ENCODE measurements at regions not wholly inside any gene's neighbourhood (a gene's known extent, or its start where the extent isn't known, plus 50 kb on each side); places are given as distances from the start of the nearest gene placed in this dataset.
"Not testable (repeated sequence)": the region's sequence is repeated elsewhere in the genome, so short reads cannot be mapped to it uniquely, and the experiment has no call there.

DNA sequence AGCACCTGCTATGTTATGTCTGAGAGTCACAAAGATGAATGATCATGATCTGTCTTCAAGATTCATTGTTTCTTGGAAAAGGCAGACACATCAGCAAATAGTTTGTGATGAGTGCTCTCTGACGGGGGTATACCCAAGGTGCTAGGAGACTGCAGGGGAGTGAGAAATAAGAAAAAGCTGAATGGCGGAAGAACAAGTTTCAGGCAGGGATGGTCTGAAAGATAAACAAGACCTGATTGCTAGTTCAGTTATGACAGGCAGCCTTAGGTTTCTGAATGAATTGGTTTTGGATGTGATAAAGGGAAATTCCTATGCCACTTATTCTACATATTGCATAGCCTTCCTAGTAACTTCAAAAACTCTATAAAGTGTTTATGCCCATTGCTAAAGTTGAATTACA, 327.0 kb upstream of the DKK2 start:
- intact Hi-C loops (cut with DNase I) = no loop called here
- H3K27ac ChIP-seq = no peak overlapping the region
- no peak for ATAC-seq
- H3K27me3 ChIP-seq = no peaks in the 10 kb centered on the region
- no peak for DNase-seq
- no peaks in the 10 kb centered on the region for H3K36me3 ChIP-seq
- H3K4me3 ChIP-seq = no peak overlapping the region
- H3K9me3 ChIP-seq = no peaks in the 10 kb centered on the region
- no peaks in the 10 kb centered on the region for H3K4me1 ChIP-seq
- TF ChIP-seq, protein P1, sequence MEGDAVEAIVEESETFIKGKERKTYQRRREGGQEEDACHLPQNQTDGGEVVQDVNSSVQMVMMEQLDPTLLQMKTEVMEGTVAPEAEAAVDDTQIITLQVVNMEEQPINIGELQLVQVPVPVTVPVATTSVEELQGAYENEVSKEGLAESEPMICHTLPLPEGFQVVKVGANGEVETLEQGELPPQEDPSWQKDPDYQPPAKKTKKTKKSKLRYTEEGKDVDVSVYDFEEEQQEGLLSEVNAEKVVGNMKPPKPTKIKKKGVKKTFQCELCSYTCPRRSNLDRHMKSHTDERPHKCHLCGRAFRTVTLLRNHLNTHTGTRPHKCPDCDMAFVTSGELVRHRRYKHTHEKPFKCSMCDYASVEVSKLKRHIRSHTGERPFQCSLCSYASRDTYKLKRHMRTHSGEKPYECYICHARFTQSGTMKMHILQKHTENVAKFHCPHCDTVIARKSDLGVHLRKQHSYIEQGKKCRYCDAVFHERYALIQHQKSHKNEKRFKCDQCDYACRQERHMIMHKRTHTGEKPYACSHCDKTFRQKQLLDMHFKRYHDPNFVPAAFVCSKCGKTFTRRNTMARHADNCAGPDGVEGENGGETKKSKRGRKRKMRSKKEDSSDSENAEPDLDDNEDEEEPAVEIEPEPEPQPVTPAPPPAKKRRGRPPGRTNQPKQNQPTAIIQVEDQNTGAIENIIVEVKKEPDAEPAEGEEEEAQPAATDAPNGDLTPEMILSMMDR (IDR thresholded peaks at IDR 0.05) = no peak

DNA sequence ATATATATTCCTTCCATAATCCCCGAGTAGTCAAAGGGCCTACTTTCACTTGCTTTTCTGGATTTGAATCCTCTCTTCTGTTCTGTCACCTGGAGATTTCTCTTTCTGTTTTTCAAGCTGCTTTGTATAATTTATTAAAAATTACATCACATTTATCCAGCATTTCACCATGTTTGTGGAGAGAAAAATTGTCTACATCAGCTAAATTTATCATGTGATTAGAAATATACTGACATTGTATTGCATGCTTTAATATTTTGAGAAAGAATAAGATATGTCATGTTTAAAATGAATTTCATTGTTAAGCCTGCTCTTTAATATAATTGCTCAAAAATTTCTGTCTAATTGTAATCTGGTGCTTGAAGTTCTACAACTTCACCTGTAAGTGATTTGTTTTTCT, 323.1 kb upstream of the DKK2 start:
- ATAC-seq (no peak), DNase-seq (no peak)
- Histone ChIP-seq H3K9me3 (no peaks in the 10 kb centered on the region), H3K27me3 (no peaks in the 10 kb centered on the region), H3K36me3 (no peaks in the 10 kb centered on the region), H3K27ac (no peak overlapping the region), H3K4me1 (no peaks in the 10 kb centered on the region), H3K4me3 (no peak overlapping the region)
- intact Hi-C loops (cut with DNase I) = no loop called here
- TF ChIP-seq, protein P1 (IDR thresholded peaks at IDR 0.05) = no peak

DNA sequence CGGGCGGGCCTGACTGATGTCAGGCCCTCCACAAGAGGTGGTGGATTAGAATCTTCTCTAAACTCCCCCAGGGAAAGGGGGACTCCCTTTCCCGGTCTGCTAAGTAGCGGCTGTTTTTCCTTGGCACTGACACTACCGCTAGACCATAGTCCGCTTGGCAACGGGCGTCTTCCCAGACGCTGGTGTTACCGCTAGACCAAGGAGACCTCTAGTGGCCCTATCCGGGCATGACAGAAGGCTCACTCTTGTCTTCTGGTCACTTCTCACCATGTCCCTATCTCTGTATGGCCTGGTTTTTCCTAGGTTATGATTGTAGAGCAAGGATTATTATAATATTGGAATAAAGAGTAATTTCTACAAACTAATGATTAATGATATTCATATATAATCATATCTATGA, 318.2 kb upstream of the DKK2 start:
- H3K27ac ChIP-seq; H3K36me3 ChIP-seq; H3K9me3 ChIP-seq; H3K4me1 ChIP-seq; ATAC-seq; intact Hi-C loops (cut with DNase I); H3K4me3 ChIP-seq; H3K27me3 ChIP-seq: not testable (repeated sequence)
- DNase-seq = peak in 1 of 4 donors; percentile 19

DNA sequence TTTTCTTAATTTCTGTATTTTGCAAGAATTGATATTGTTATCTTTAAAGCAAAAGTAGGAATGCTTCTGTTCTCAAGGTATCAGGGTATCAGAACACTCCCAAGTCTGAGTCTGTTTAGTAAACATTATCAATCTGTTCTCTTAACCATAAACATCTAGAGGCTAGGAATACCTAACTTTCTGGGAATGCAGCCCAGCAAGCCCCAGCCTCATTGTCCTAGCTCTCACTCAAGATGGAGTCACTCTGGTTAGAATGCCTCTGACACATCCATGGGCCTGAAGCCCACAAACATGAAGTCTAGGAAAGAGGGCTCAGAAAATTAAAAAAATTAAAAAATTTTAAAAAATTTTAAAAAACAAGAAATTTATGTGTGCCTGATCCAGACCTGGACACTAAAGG, 315.1 kb upstream of the DKK2 start:
- Histone ChIP-seq H3K36me3 (no peaks in the 10 kb centered on the region), H3K4me1 (no peaks in the 10 kb centered on the region), H3K27me3 (no peaks in the 10 kb centered on the region), H3K27ac (no peak overlapping the region), H3K4me3 (no peak overlapping the region), H3K9me3 (no peaks in the 10 kb centered on the region)
- no peak for DNase-seq
- intact Hi-C loops (cut with DNase I) = no loop called here
- ATAC-seq = no peak
- TF ChIP-seq, protein P1 (IDR thresholded peaks at IDR 0.05) = no peak

DNA sequence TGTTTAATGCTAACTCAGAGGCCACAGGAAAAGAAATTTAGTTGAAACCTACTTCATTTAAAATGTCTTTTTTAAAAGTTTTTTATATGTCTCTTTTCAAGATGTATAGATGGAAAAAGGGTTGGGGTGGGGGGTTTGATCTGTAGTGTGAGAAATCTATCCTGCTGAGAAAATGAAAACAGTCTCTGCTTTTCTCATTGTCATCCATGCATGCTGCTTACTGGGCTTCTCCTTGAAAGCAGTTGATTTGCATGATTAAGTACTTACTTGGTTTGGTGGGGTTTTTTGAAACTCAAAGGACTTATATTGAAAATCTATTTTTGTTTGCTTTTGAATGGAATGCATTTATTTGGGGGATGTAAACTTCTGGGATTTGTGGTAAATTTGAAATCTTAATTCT, 313.6 kb upstream of the DKK2 start:
- no peak for DNase-seq
- H3K9me3 ChIP-seq = no peaks in the 10 kb centered on the region
- no peaks in the 10 kb centered on the region for H3K36me3 ChIP-seq
- TF ChIP-seq, protein P1 (IDR thresholded peaks at IDR 0.05) = no peak
- H3K4me1 ChIP-seq = no peaks in the 10 kb centered on the region
- no peak overlapping the region for H3K4me3 ChIP-seq
- H3K27me3 ChIP-seq = no peaks in the 10 kb centered on the region
- H3K27ac ChIP-seq = no peak overlapping the region
- no peak for ATAC-seq
- intact Hi-C loops (cut with DNase I) = no loop called here

DNA sequence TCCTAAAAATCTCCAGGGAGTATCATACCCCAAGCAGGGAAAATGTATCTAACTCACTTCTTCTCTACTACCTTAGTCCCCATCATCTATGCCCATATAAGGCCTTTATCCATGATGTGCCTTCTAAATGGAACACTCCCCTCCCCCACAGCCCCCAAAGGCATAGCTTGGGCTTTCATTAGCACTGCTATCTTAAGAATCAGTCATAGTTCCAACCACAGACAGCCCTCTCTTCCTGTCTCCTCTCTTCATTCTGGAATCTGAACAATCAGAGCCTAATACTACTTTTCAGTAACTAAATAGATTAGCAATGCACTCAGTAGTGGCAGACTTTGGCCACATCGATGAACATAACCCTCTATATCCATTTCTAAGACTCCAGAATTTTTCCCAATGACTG, 313.2 kb upstream of the DKK2 start:
- H3K4me1 ChIP-seq = no peaks in the 10 kb centered on the region
- H3K27ac ChIP-seq = no peak overlapping the region
- H3K36me3 ChIP-seq = no peaks in the 10 kb centered on the region
- ATAC-seq = no peak
- H3K4me3 ChIP-seq = no peak overlapping the region
- TF ChIP-seq, protein P1 (IDR thresholded peaks at IDR 0.05) = no peak
- H3K27me3 ChIP-seq = no peaks in the 10 kb centered on the region
- DNase-seq = no peak
- H3K9me3 ChIP-seq = no peaks in the 10 kb centered on the region
- intact Hi-C loops (cut with DNase I) = no loop called here
